ENCODE measurements at regions not wholly inside any gene's neighbourhood (a gene's known extent, or its start where the extent isn't known, plus 50 kb on each side); places are given as distances from the start of the nearest gene placed in this dataset.
"Not testable (repeated sequence)": the region's sequence is repeated elsewhere in the genome, so short reads cannot be mapped to it uniquely, and the experiment has no call there.

DNA sequence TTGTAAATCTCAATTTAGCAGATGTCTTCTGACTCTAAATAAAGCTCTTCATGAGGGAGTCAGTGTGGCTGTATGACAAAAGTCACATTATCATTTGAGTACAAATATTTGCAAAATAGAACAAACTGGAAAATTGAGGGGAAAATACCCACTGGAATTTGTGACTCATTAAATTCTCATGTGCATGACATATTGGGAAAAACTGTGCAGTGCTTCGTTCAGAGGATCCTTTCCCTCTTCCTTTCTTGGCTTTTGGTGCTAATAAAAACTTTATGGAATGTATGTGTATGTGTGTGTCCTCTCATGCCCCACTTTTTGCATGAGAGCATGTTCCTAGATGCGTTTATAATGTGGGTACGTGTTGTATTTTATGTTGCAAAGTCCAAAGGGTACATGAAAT is 267.8 kb downstream of the KTN1 start:
- no peak for DNase-seq (ENCODE audit: low spot score)

DNA sequence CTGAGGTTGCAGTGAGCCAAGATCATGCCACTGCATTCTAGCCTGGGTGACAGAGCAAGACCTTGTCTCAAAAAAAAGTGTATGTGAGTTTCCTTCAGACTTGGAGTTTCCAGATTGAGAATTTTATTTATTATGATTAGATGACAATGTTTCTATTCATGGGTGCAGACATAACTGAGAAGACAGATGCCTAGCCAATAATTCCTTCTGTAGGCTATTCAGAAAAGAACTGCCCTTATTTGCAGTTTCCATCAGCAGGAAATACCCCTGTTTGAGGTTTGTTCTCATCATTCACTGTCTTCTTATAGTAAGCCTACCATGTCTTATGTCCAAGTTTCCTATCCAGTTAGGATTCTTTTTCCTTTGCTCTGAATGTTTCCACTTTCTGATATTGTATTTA is 269.0 kb downstream of the KTN1 start:
- DNase-seq (ENCODE audit: low spot score), result no peak

DNA sequence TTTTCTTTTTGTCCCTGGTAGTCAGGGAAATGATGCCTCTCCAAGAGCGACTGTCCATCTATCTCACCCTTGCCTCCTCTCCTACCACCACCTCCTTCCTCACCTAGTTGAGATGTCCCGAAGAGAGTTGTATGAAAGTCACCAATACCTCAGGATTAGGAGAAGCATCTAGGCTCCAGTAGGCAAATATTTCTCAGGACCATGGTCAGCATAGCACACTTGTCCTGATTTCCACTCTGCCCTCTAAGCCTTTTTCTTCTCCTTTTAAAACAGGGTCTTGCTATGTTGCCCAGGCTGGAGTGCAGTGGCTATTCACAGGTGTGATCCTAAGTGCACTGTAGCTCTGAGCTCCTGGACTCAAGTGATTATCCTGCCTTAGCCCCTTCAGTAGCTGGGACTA is 268.4 kb upstream of the PELI2 start:
- no peak for DNase-seq (ENCODE audit: low spot score)

GRCh38 chr14:55850825-55851241 is 267.4 kb upstream of the PELI2 start:
- no peak for DNase-seq (ENCODE audit: low spot score)

DNA sequence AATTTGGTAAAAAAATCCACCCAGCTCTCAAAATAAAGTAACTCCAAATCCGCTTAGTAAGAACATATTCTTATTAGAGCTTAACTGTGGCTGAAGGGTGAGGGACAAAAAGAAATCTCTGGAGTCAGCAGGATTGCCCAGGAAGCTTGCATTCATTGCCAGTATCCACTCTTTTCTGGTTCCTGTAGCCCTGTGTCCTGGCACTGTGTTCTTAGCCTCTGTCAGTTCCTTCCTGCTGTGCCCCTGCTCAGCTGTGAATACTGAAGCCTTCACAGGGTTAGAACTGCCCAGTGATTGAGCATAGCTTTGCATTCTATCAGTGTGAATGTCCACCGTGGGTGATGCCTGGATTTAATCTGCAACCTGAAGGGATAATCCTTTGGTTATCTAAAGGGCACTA is 266.9 kb upstream of the PELI2 start:
- no peak for DNase-seq (ENCODE audit: low spot score)

DNA sequence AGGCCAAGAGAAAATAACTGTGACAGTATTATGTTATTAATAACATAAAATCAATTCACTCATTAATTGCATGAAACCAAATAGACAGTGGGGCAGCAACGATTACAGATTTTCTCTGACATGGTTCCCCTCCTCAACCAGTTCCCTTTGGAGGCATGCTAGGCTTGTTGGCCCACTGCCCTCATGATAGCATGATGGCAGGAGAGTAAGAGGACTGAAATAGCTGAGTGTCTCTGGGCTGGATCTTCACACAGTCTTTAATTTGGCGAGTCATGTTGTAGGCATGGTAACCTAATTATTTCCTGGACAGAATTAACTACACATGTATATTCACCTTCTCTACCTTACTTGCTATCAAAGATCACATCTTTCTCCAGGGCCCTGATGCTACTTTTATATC is 266.2 kb upstream of the PELI2 start:
- DNase-seq (ENCODE audit: low spot score), result no peak

GRCh38 chr14:55855751-55856150 is 262.5 kb upstream of the PELI2 start:
- no peak for DNase-seq (ENCODE audit: low spot score)

GRCh38 chr14:55858604-55859003 is 259.6 kb upstream of the PELI2 start:
- no peak for DNase-seq (ENCODE audit: low spot score)

GRCh38 chr14:55861561-55861960 is 256.6 kb upstream of the PELI2 start:
- DNase-seq (ENCODE audit: low spot score), result not testable (repeated sequence)

- DNase-seq (ENCODE audit: low spot score), result no peak
Measured at GRCh38 chr14:55864890-55865655, 253.1 kb upstream of the PELI2 start.

DNA sequence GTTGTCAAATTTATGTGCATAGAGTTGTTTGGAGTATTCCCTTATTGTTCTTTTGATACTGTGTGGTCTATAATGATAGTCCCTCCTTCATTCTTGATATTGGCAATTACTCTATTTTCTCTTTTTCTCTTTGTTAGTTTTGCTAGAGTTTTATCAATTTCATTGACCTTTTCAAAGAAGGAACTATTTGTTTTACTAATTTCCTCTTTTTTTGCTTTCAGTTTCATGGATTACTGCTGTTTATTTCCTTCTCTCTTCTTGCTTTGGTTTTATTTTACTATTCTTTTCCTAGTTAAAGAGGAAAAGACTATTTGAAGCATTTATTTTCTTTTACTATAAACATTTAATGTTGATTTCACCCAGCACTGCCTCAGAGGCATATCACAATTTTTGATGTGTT is 250.9 kb upstream of the PELI2 start:
- DNase-seq (ENCODE audit: low spot score), result no peak

DNA sequence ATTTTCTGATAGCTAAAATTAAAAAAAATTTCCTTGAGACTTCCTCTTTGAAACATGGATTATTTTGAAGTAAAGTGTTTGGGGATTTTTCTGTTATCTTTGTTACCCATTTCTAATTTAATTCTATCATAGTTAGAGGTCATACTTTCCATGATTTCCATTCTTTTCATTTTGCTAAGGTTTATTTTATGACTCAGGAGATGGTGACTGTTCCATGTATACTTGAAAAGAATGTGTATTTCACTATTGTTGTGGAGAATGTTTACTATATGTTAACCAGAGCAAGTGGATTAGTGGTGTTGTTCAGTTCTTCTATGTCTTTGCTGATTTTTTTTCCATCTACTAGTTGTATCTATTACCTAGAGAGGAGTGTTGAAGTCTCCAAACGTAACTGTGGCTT is 250.5 kb upstream of the PELI2 start:
- no peak for DNase-seq (ENCODE audit: low spot score)

DNA sequence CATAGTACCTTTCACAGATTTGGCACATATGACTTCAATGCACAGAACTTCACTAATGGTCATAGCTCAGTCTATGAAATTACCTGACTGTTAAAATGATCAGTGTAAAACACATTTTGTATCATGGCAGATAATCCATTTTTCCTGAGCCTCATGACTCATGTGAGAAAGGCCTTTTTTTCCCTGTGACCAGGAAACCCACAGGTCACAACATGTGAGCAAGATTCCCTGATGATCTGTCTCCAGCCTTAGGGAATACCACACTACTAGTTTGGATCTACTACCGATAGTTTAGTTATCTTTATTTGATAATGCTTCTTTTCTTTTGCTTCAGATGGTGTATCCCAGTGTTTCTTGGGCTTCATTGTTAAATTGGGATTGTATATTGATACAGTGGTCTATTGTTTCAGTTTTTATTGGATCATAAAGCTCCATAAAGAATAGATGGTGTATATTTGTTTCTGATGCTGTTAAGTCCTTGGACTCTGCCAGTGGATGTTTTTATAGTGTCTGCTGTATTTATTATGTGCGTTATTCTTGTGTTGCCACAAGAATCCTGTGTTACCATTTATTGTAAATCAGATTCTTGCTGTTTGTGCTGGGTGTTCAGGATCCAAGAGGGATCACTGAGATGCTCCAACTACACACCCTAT is 248.7 kb upstream of the PELI2 start:
- no peak for DNase-seq (ENCODE audit: low spot score)

GRCh38 chr14:55873169-55873568 is 245.0 kb upstream of the PELI2 start:
- no peak for DNase-seq (ENCODE audit: low spot score)

GRCh38 chr14:55874785-55875184 is 243.4 kb upstream of the PELI2 start:
- DNase-seq (ENCODE audit: low spot score), result no peak

- DNase-seq (ENCODE audit: low spot score), result no peak
Measured at GRCh38 chr14:55877942-55878341, 240.3 kb upstream of the PELI2 start.

DNA sequence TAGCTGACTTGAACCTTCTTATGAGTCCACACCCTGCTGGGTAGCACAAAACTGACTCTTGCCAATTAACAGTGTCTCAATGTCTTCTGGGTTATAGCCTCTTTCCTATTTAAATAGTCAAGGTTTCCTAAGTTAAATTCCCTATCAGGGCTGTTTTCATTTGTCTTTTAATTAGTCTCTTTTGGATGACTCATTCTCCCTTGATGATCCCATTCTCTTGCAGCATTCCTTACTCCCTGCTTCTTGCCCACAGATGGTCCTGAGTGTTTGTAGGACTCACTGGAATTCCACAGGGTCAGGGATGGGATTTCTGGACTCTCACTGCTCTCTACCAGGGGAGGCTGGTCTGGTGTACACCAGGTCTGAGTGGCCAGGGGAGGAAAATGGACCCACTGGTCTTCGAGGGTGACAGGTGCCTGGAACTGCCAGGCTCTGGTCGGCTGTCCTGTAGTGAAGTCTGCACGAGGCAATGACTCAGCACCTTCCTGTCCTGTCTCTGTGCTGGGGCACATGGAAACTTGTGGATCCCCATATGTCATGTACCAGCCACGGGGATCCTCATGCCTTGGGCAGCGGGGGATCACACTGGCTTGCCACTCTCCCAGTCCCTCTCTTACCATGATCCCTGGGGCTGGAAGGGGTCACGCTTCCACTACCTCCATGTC is 236.5 kb upstream of the PELI2 start:
- no peak for DNase-seq (ENCODE audit: low spot score)

GRCh38 chr14:55884819-55885218 is 233.4 kb upstream of the PELI2 start:
- DNase-seq (ENCODE audit: low spot score), result no peak

DNA sequence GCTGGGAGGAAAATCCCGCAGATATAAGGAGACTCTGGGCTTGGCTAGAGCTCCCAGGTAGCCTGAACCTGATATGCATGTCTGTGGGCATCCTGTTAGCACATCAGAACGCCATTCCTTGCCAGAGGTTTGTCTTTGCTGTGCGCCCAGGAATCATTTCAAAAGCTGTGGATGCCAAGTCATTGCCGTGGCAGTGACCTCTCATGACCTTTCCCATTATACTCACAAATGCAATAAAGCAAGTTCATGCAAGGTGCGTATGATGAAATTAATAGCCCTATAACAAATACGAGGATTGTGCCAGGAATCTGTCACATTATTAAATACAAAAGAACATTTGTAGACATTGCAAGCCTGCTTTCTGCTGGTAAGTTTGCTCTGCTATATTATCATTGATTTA is 229.1 kb upstream of the PELI2 start:
- no peak for DNase-seq (ENCODE audit: low spot score)

DNA sequence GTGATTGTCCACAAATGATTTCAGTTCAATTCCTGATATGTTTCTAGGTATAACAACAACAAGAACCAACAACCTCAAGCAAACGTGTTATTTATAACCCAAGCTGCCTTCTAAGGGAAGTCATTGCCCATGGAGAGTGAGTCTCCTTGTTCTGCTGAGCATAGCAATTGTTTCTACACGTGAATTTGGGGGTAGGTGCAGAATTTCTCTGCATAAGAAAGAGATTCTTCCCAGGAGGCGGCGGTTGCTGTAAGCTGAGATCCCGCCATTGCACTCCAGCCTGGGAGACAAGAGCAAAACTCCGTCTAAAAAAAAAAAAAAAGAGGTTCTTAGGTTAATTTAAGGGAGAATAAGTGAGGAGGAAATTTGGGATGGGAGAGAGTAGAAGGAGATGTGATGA is 226.5 kb upstream of the PELI2 start:
- DNase-seq (ENCODE audit: low spot score), result no peak

GRCh38 chr14:55892906-55893305 is 225.3 kb upstream of the PELI2 start:
- DNase-seq (ENCODE audit: low spot score), result no peak

- DNase-seq (ENCODE audit: low spot score), result no peak
Measured at GRCh38 chr14:55893705-55894104, 224.5 kb upstream of the PELI2 start.

GRCh38 chr14:55897031-55897430 is 221.2 kb upstream of the PELI2 start:
- DNase-seq (ENCODE audit: low spot score), result no peak
